Hepatocyte (in vitro differentiated cells): ENCODE measurements at regions not wholly inside any gene's neighbourhood (a gene's known extent, or its start where the extent isn't known, plus 50 kb on each side); places are given as distances from the start of the nearest gene placed in this dataset.

Experiments
- DNase-seq: peaks from one replicate; pipeline ENCODE4 v3.0.0-alpha.2; 2016; ENCODE audit warnings: low spot score
- H2AFZ ChIP-seq: fragments of 200-600 bp; sonication (generic); 2 replicates; pipeline ENCODE4 v1.6.0; 2016; ENCODE audit warnings: antibody characterized with exemption, mild to moderate bottlenecking
- H3K27ac ChIP-seq: fragments of 200-600 bp; sonication (generic); 2 replicates; pipeline ENCODE4 v1.5.1; 2016; ENCODE audit warnings: mild to moderate bottlenecking
- H3K27me3 ChIP-seq: fragments of 200-600 bp; sonication (generic); 2 replicates; pipeline ENCODE4 v1.6.1; 2016
- H3K36me3 ChIP-seq: fragments of 200-600 bp; sonication (generic); replicated peaks from 2 replicates; pipeline ENCODE4 v1.5.1; 2016; ENCODE audit warnings: low read depth; ENCODE audit not compliant: insufficient read depth
- H3K4me1 ChIP-seq: fragments of 200-600 bp; sonication (generic); 2 replicates; pipeline ENCODE4 v1.5.1; 2016; ENCODE audit warnings: mild to moderate bottlenecking, moderate library complexity; ENCODE audit not compliant: insufficient read depth
- H3K4me2 ChIP-seq: fragments of 200-600 bp; sonication (generic); 2 replicates; pipeline ENCODE4 v1.6.0; 2016
- H3K4me3 ChIP-seq: fragments of 200-600 bp; sonication (generic); 2 replicates; pipeline ENCODE4 v1.5.1; 2016; ENCODE audit warnings: mild to moderate bottlenecking
- H3K79me2 ChIP-seq: fragments of 200-600 bp; sonication (generic); 2 replicates; pipeline ENCODE4 v1.6.0; 2017; ENCODE audit warnings: mild to moderate bottlenecking
- H3K9me2 ChIP-seq: fragments of 200-600 bp; sonication (generic); replicated peaks from 2 replicates; pipeline ENCODE4 v1.6.0; 2017; ENCODE audit warnings: mild to moderate bottlenecking; ENCODE audit not compliant: insufficient read depth
- H3K9me3 ChIP-seq: fragments of 200-600 bp; sonication (generic); 2 replicates; pipeline ENCODE4 v1.5.1; 2016; ENCODE audit warnings: low read depth, mild to moderate bottlenecking
- H4K20me1 ChIP-seq: fragments of 200-600 bp; sonication (generic); 2 replicates; pipeline ENCODE4 v1.6.0; 2016; ENCODE audit warnings: mild to moderate bottlenecking; ENCODE audit not compliant: insufficient read depth, poor library complexity, severe bottlenecking
- EZH2 ChIP-seq: fragments of 200-600 bp; sonication (generic); IDR thresholded peaks from 2 replicates; pipeline ENCODE4 v1.6.1; 2016; ENCODE audit warnings: antibody characterized with exemption, mild to moderate bottlenecking, borderline replicate concordance
- EZH2phosphoT487 ChIP-seq: fragments of 200-600 bp; sonication (generic); IDR thresholded peaks from one replicate; pipeline ENCODE4 v1.6.1; 2018; ENCODE audit warnings: antibody characterized with exemption, mild to moderate bottlenecking, low read depth, moderate library complexity; ENCODE audit not compliant: unreplicated experiment, severe bottlenecking
- WGBS: methylation state at CpG from one replicate; pipeline ENCODE4 v1.1.6; 2016; ENCODE audit warnings: low lambda C conversion rate; ENCODE audit errors: missing lambda C conversion rate; 5-methylcytosine and 5-hydroxymethylcytosine counted together
- TF ChIP-seq, protein P1 (sequence below): fragments of 200-600 bp; sonication (generic); IDR thresholded peaks from 2 replicates; pipeline ENCODE4 v1.5.1; 2016; ENCODE audit warnings: antibody characterized with exemption, mild to moderate bottlenecking; ENCODE audit not compliant: poor library complexity

- Histone ChIP-seq H2AFZ (no peak overlapping the region), H3K4me3 (no peak overlapping the region), H3K27ac (no peak overlapping the region), H3K9me3 (no peaks in the 10 kb centered on the region), H3K4me2 (no peak overlapping the region), H3K9me2 (no peaks in the 10 kb centered on the region), H3K27me3 (no peaks in the 10 kb centered on the region), H4K20me1 (no peaks in the 10 kb centered on the region), H3K79me2 (no peaks in the 10 kb centered on the region), H3K4me1 (no peaks in the 10 kb centered on the region), H3K36me3 (no peaks in the 10 kb centered on the region)
- 89% methylated on average over 1 of the region's 1 CpG for WGBS
- DNase-seq, result no peak
- no peak for TF ChIP-seq EZH2phosphoT487
- no peak for TF ChIP-seq EZH2
- TF ChIP-seq, protein P1, sequence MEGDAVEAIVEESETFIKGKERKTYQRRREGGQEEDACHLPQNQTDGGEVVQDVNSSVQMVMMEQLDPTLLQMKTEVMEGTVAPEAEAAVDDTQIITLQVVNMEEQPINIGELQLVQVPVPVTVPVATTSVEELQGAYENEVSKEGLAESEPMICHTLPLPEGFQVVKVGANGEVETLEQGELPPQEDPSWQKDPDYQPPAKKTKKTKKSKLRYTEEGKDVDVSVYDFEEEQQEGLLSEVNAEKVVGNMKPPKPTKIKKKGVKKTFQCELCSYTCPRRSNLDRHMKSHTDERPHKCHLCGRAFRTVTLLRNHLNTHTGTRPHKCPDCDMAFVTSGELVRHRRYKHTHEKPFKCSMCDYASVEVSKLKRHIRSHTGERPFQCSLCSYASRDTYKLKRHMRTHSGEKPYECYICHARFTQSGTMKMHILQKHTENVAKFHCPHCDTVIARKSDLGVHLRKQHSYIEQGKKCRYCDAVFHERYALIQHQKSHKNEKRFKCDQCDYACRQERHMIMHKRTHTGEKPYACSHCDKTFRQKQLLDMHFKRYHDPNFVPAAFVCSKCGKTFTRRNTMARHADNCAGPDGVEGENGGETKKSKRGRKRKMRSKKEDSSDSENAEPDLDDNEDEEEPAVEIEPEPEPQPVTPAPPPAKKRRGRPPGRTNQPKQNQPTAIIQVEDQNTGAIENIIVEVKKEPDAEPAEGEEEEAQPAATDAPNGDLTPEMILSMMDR, result no peak
Observed at GRCh38 chr7:109996411-109996810, 1094.5 kb upstream of the LRRN3 start.

DNA sequence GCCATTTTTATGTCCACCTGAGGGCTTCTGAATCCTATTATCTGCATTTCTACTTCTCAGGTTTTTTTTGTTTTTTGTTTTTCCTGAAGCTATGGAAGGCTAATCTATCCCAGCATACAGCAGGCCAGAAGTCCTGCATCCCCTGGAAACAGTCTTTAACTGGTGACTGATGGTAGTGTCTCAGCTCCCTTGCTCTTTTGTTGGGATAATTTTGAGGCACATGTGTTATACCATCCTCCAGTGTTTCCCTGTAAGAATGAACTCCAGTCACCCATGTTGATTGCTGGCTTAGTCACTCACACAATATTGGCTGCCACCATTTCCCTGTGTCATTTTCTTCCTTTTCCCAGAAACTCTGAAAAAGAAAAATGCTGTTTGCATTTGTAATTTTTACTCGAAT is 1094.0 kb upstream of the LRRN3 start:
- Histone ChIP-seq H3K27me3 (no peaks in the 10 kb centered on the region), H3K9me3 (no peaks in the 10 kb centered on the region), H3K4me3 (no peak overlapping the region), H3K4me1 (no peaks in the 10 kb centered on the region), H3K36me3 (no peaks in the 10 kb centered on the region), H2AFZ (no peak overlapping the region), H3K4me2 (no peak overlapping the region), H3K79me2 (no peaks in the 10 kb centered on the region), H3K27ac (no peak overlapping the region), H3K9me2 (no peaks in the 10 kb centered on the region), H4K20me1 (no peaks in the 10 kb centered on the region)
- TF ChIP-seq, protein P1, result no peak
- TF ChIP-seq EZH2 (no peak), EZH2phosphoT487 (no peak)
- 75% methylated on average over 1 of the region's 1 CpG for WGBS
- DNase-seq, result no peak

DNA sequence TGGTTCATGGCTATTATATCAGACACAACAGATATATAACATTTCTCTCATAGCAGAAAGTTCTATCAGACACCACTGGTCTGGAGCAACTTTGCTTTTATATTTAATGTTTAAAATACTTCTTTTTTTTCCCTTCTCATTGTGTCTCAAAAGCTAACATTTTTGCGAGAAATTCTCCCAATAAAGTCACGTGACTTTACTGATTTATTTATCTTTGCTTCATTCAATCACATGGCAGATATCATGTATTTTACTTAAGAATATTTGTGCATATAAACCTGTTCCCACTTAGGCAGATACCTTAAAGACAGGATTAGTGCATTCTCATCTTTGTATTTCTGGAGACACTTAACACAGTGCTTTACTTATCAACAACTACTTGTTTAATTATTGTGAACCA is 1093.1 kb upstream of the LRRN3 start:
- H3K9me3 ChIP-seq, result no peaks in the 10 kb centered on the region
- TF ChIP-seq EZH2 (no peak), EZH2phosphoT487 (no peak)
- TF ChIP-seq, protein P1, result no peak
- no peaks in the 10 kb centered on the region for H3K27me3 ChIP-seq
- no peaks in the 10 kb centered on the region for H4K20me1 ChIP-seq
- H3K79me2 ChIP-seq, result no peaks in the 10 kb centered on the region
- no peak for DNase-seq
- no peak overlapping the region for H3K4me2 ChIP-seq
- H3K4me1 ChIP-seq, result no peaks in the 10 kb centered on the region
- no peak overlapping the region for H3K4me3 ChIP-seq
- WGBS, result 89% methylated on average over 2 of the region's 2 CpGs
- no peak overlapping the region for H2AFZ ChIP-seq
- H3K9me2 ChIP-seq, result no peaks in the 10 kb centered on the region
- H3K36me3 ChIP-seq, result no peaks in the 10 kb centered on the region
- H3K27ac ChIP-seq, result no peak overlapping the region
